OCI-LY3 (cell line): ENCODE measurements at regions not wholly inside any gene's neighbourhood (a gene's known extent, or its start where the extent isn't known, plus 50 kb on each side); places are given as distances from the start of the nearest gene placed in this dataset.

Experiments
- EZH2phosphoT487 ChIP-seq: fragments of 200-600 bp; shearing (Covaris generic); IDR thresholded peaks from 2 replicates; pipeline ENCODE4 v1.6.1; 2018; ENCODE audit warnings: antibody characterized with exemption, mixed run types, low read depth
- TF ChIP-seq, protein P1 (sequence below): fragments of 200-600, 300-600 bp; sonication (generic); IDR thresholded peaks from 2 replicates; pipeline ENCODE4 v1.5.1; 2014; ENCODE audit warnings: antibody characterized with exemption, low read length, low read depth

DNA sequence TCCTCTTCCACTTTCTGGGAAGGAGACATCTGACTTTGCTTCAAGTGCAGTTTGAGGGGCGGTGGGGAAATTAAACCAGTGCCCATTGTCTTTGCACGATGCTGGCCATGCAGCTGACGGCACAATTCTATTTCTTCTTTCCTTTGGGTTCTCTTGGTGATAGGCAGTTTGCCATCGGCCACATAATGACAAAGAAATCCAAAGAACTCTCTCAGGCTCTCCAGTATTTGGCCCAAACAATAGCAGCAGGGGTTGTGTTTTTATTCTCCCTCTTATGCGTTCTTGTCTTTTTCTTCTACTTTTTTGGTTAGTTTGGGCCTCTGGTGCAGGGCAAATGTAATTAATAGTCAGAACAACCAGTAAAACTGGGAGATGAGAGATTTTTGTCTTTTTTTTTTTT lies 147.0 kb downstream of the EMX2 start:
- TF ChIP-seq, protein P1, sequence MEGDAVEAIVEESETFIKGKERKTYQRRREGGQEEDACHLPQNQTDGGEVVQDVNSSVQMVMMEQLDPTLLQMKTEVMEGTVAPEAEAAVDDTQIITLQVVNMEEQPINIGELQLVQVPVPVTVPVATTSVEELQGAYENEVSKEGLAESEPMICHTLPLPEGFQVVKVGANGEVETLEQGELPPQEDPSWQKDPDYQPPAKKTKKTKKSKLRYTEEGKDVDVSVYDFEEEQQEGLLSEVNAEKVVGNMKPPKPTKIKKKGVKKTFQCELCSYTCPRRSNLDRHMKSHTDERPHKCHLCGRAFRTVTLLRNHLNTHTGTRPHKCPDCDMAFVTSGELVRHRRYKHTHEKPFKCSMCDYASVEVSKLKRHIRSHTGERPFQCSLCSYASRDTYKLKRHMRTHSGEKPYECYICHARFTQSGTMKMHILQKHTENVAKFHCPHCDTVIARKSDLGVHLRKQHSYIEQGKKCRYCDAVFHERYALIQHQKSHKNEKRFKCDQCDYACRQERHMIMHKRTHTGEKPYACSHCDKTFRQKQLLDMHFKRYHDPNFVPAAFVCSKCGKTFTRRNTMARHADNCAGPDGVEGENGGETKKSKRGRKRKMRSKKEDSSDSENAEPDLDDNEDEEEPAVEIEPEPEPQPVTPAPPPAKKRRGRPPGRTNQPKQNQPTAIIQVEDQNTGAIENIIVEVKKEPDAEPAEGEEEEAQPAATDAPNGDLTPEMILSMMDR = no peak
- TF ChIP-seq EZH2phosphoT487 = no peak
